K562 (cell line): ENCODE measurements at regions not wholly inside any gene's neighbourhood (a gene's known extent, or its start where the extent isn't known, plus 50 kb on each side); places are given as distances from the start of the nearest gene placed in this dataset.

Source experiments
- ATAC-seq: fragments of 200-7000 bp; cut with Tn5 transposase; 3 replicates; pipeline ENCODE4 v1.9.1; 2020; ENCODE audit warnings: moderate library complexity
- BruUV-seq: library from RNA; stranded (reverse); fragments of 400-500 nt; replicated peaks from 2 replicates; lab custom pipeline; 2021; lab: Mats Ljungman, UMichigan
- CTCF ChIA-PET: fragments of 300-600 bp; formaldehyde crosslinking; extraction: SDS; loops from one replicate; lab custom pipeline; 2021; ENCODE audit warnings: low intra/inter-chr PET ratio; lab: Yijun Ruan, JAX
- POLR2A ChIA-PET: fragments of 300-600, 350-650 bp; sonication (Branson Sonifier 250); formaldehyde crosslinking; extraction: SDS; loops from one replicate; lab custom pipeline; 2021; ENCODE audit warnings: antibody characterized with exemption, inconsistent platforms; lab: Yijun Ruan, JAX
- DNase-seq, 4 experiments: peaks; one replicate each; pipeline versions ENCODE4 v3.0.0 to v3.0.0-alpha.2; 2011 to 2018; ENCODE audit warnings: low spot score in 3 of 4, mixed read lengths in 3 of 4; ENCODE audit errors: extremely low read depth in 1 of 4
- FAIRE-seq: peaks from 2 replicates; lab custom pipeline; 2011; peaks lifted over from hg19 to GRCh38; lab: Jason Lieb, UNC
- H2AFZ ChIP-seq: 2 replicates; pipeline ENCODE4 v1.6.0; 2011; ENCODE audit warnings: low read depth, low read length, control low read depth, inconsistent platforms
- H3K27ac ChIP-seq: fragments of 200-600 bp; 3 replicates; pipeline ENCODE4 v1.8.0; 2011; ENCODE audit warnings: low read depth, mild to moderate bottlenecking, control low read depth, inconsistent platforms, low read length, moderate library complexity, mixed read lengths; ENCODE audit errors: extremely low read depth
- H3K27me3 ChIP-seq, 2 experiments: fragments of 300-600 bp in 1 of 2; 2 replicates in 1 of 2; 3 replicates in 1 of 2; pipeline versions ENCODE4 v1.6.0 to v1.8.0; 2011; ENCODE audit warnings: inconsistent platforms in 2 of 2, low read length in 2 of 2, mild to moderate bottlenecking in 1 of 2, mixed read lengths in 1 of 2, moderate library complexity in 1 of 2; ENCODE audit not compliant: control insufficient read depth in 2 of 2, insufficient read depth in 2 of 2
- H3K36me3 ChIP-seq: fragments of 300-600 bp; 3 replicates; pipeline ENCODE4 v1.8.0; 2011; ENCODE audit warnings: mild to moderate bottlenecking, low read length, inconsistent platforms; ENCODE audit not compliant: control insufficient read depth, insufficient read depth
- H3K4me1 ChIP-seq, 2 experiments: fragments of 200-600 bp in 1 of 2; replicated peaks in 1 of 2; 2 replicates in 1 of 2; 3 replicates in 1 of 2; pipeline versions ENCODE4 v1.5.1 to v1.8.0; 2011; ENCODE audit warnings: inconsistent platforms in 2 of 2, low read length in 2 of 2, mild to moderate bottlenecking in 1 of 2, mixed read lengths in 1 of 2, moderate library complexity in 1 of 2; ENCODE audit not compliant: control insufficient read depth in 2 of 2, insufficient read depth in 2 of 2
- H3K4me2 ChIP-seq: 2 replicates; pipeline ENCODE4 v1.6.1; 2011; ENCODE audit warnings: low read length, control low read depth, inconsistent platforms, mixed read lengths; ENCODE audit not compliant: insufficient read depth
- H3K4me3 ChIP-seq: fragments of 200-600 bp; sonication (generic), shearing (Covaris generic); 2 replicates; pipeline ENCODE4 v1.5.1; 2016; ENCODE audit warnings: control low read depth, inconsistent platforms
- H3K79me2 ChIP-seq: fragments of 200-600 bp; 3 replicates; pipeline ENCODE4 v1.8.0; 2011; ENCODE audit warnings: low read length, inconsistent platforms; ENCODE audit not compliant: control insufficient read depth, insufficient read depth
- H3K9ac ChIP-seq, 2 experiments: 2 replicates each; pipeline versions ENCODE4 v1.6.0 to v1.6.1; 2011; ENCODE audit warnings: low read depth in 2 of 2, low read length in 2 of 2, control low read depth in 1 of 2, inconsistent platforms in 1 of 2, mild to moderate bottlenecking in 1 of 2, mixed read lengths in 1 of 2; ENCODE audit not compliant: insufficient read depth in 1 of 2
- H3K9me1 ChIP-seq: one replicate; pipeline ENCODE4 v1.6.0; 2011; ENCODE audit warnings: inconsistent platforms, mild to moderate bottlenecking, low read length, moderate library complexity; ENCODE audit not compliant: control insufficient read depth, insufficient read depth
- H3K9me3 ChIP-seq: replicated peaks from 2 replicates; pipeline ENCODE4 v1.5.1; 2011; ENCODE audit warnings: low read depth, low read length, inconsistent platforms; ENCODE audit not compliant: control insufficient read depth, insufficient read depth
- H4K20me1 ChIP-seq: replicated peaks from 2 replicates; pipeline ENCODE4 v1.6.1; 2011; ENCODE audit warnings: low read length, inconsistent platforms, mixed read lengths; ENCODE audit not compliant: control insufficient read depth, insufficient read depth
- AFF1 ChIP-seq, 2 experiments: fragments of 450-650 bp; IDR thresholded peaks; 2 replicates each; pipeline ENCODE4 v1.6.1; 2018; ENCODE audit warnings: mild to moderate bottlenecking in 2 of 2, low read depth in 1 of 2; ENCODE audit not compliant: partially characterized antibody in 2 of 2
- BACH1 ChIP-seq: fragments of 200-800 bp; sonication (Bioruptor generic); IDR thresholded peaks from 2 replicates; pipeline ENCODE4 v1.6.1; 2016; ENCODE audit warnings: missing genetic modification characterization, missing compliant biosample characterization
- E2F8 ChIP-seq: fragments of 450-650 bp; IDR thresholded peaks from 2 replicates; pipeline ENCODE4 v1.7.1; 2018; ENCODE audit warnings: mild to moderate bottlenecking, low read depth; ENCODE audit not compliant: partially characterized antibody
- ELK1 ChIP-seq: sonication (generic); formaldehyde crosslinking; IDR thresholded peaks from 2 replicates; pipeline ENCODE4 v1.8.1; 2022; ENCODE audit warnings: missing genetic modification reagents
- ETV5 ChIP-seq: sonication (generic); formaldehyde crosslinking; IDR thresholded peaks from 2 replicates; pipeline ENCODE4 v1.4.0; 2020; ENCODE audit warnings: low read depth, mild to moderate bottlenecking, missing genetic modification reagents
- FOXP4 ChIP-seq: sonication (generic); formaldehyde crosslinking; IDR thresholded peaks from 2 replicates; pipeline ENCODE4 v1.8.0; 2022; ENCODE audit warnings: mild to moderate bottlenecking, missing genetic modification reagents, borderline replicate concordance
- JUN ChIP-seq, 2 experiments: sonication (generic) in 1 of 2; formaldehyde crosslinking in 1 of 2; IDR thresholded peaks; 2 replicates each; pipeline versions ENCODE4 v1.6.1 to v1.8.0; 2012 to 2022; ENCODE audit warnings: borderline replicate concordance in 2 of 2, mild to moderate bottlenecking in 2 of 2, improper control_type of control experiment in 1 of 2, low read depth in 1 of 2, low read length in 1 of 2, missing genetic modification reagents in 1 of 2
- MAX ChIP-seq: sonication (generic); formaldehyde crosslinking; IDR thresholded peaks from 2 replicates; pipeline ENCODE4 v1.9.0; 2022; ENCODE audit warnings: mild to moderate bottlenecking, missing genetic modification reagents
- SOX6 ChIP-seq: fragments of 450-650 bp; IDR thresholded peaks from 2 replicates; pipeline ENCODE4 v1.6.1; 2014; ENCODE audit warnings: mild to moderate bottlenecking
- ZNF197 ChIP-seq: fragments of 200-800 bp; sonication (Bioruptor generic); IDR thresholded peaks from 2 replicates; pipeline ENCODE4 v1.6.1; 2016; ENCODE audit warnings: low read depth, missing genetic modification characterization, missing compliant biosample characterization
- WGBS: fragments of 100-300 bp; shearing (Covaris generic); methylation state at CpG from one replicate; pipeline ENCODE4 v1.1.6; 2016; ENCODE audit warnings: low coverage, mixed read lengths; ENCODE audit not compliant: insufficient coverage; ENCODE audit errors: missing lambda C conversion rate; 5-methylcytosine and 5-hydroxymethylcytosine counted together
- in situ Hi-C: fragments of 300-500 bp; cut with MboI; formaldehyde crosslinking; loops from 4 replicates; pipeline ENCODE4 v1.15.0; 2018; ENCODE audit warnings: inconsistent platforms, mixed read lengths
- intact Hi-C: fragments of 100-400 bp; cut with micrococcal nuclease; formaldehyde crosslinking; loops from 2 replicates; pipeline ENCODE4 v1.14.2; 2022

- Histone ChIP-seq H3K27me3 (peaks cover 0 to 5% of the 10 kb centered on the region in 2 experiments; a peak in 1 of 5 replicates), H3K4me1 (no peaks in the 10 kb centered on the region)
- no peak for TF ChIP-seq E2F8
- TF ChIP-seq JUN (IDR thresholded peaks at IDR 0.05; ENCODE audit: borderline replicate concordance, low read depth, low read length) = no peak
- no peak for TF ChIP-seq JUN (CRISPR knock-in tag; IDR thresholded peaks at IDR 0.05; ENCODE audit: borderline replicate concordance)
- TF ChIP-seq ZNF197 (CRISPR knock-in tag) = no peak
- no peak for TF ChIP-seq ETV5 (CRISPR knock-in tag)
- no peak for TF ChIP-seq MAX (CRISPR knock-in tag)
- no peak for TF ChIP-seq AFF1 (IDR thresholded peaks at IDR 0.05; ENCODE audit: low read depth in 1 of 2, partially characterized antibody in 2 of 2)
- TF ChIP-seq FOXP4 (CRISPR knock-in tag) = no peak
- no peak for TF ChIP-seq ELK1 (CRISPR knock-in tag)
- TF ChIP-seq SOX6 = no peak
- TF ChIP-seq BACH1 = no peak
Measured at GRCh38 chr22:48600681-48601080, 1227.0 kb downstream of the BRD1 start.

More at GRCh38 chr22:48600681-48601080, 1227.0 kb downstream of the BRD1 start:
- intact Hi-C loops = no loop called here
- DNase-seq (no peak), FAIRE-seq (no peak), ATAC-seq (no peak)
- no peak overlapping the region for H2AFZ ChIP-seq
- H3K9me3 ChIP-seq = no peaks in the 10 kb centered on the region; the same call in 1 of the 2 replicates
- no peak overlapping the region for H3K4me3 ChIP-seq
- ChIA-PET POLR2A (no interaction called here), CTCF (no interaction called here)
- H3K4me2 ChIP-seq = no peak overlapping the region
- H3K27ac ChIP-seq = no peak overlapping the region
- H3K36me3 ChIP-seq = no peaks in the 10 kb centered on the region
- no peaks in the 10 kb centered on the region for H4K20me1 ChIP-seq
- H3K9me1 ChIP-seq = no peaks in the 10 kb centered on the region
- in situ Hi-C loops = no loop called here
- no peak overlapping the region for H3K9ac ChIP-seq
- 4% methylated on average over 17 of the region's 27 CpGs for WGBS
- H3K79me2 ChIP-seq = no peaks in the 10 kb centered on the region
- no TSS peak for BruUV-seq
